HCT116 (cell line): ENCODE measurements at regions not wholly inside any gene's neighbourhood (a gene's known extent, or its start where the extent isn't known, plus 50 kb on each side); places are given as distances from the start of the nearest gene placed in this dataset.

Source experiments
- EGR1 ChIP-seq: IDR thresholded peaks from 2 replicates; pipeline ENCODE4 v1.6.1; 2012; ENCODE audit warnings: low read depth
- EZH2phosphoT487 ChIP-seq: fragments of 200-600 bp; IDR thresholded peaks from 2 replicates; pipeline ENCODE4 v1.6.1; 2018; ENCODE audit warnings: antibody characterized with exemption, borderline replicate concordance
- FOSL1 ChIP-seq: IDR thresholded peaks from 2 replicates; pipeline ENCODE4 v1.6.1; 2012; ENCODE audit warnings: low read depth
- JUND ChIP-seq: IDR thresholded peaks from 2 replicates; pipeline ENCODE4 v1.6.1; 2012
- POLR2AphosphoS5 ChIP-seq: IDR thresholded peaks from 2 replicates; pipeline ENCODE4 v1.6.1; 2011; ENCODE audit warnings: mild to moderate bottlenecking, low read depth, low read length, moderate library complexity
- SRF ChIP-seq: IDR thresholded peaks from 2 replicates; pipeline ENCODE4 v1.6.1; 2012; ENCODE audit warnings: low read depth
- YY1 ChIP-seq: IDR thresholded peaks from 2 replicates; pipeline ENCODE4 v1.6.1; 2011; ENCODE audit warnings: low read length, low read depth, moderate library complexity, mild to moderate bottlenecking; ENCODE audit not compliant: insufficient replicate concordance; ENCODE audit errors: extremely low read depth
- ZFX ChIP-seq: fragments of 450-650 bp; IDR thresholded peaks from 2 replicates; pipeline ENCODE4 v1.6.1; 2017
- TF ChIP-seq, protein P1 (sequence below), 3 experiments: fragments of 200-600 bp in 1 of 3; sonication (generic) in 1 of 3; IDR thresholded peaks in 2 of 3; conservative IDR thresholded peaks in 1 of 3; 2 replicates each; pipeline ENCODE4 v1.5.1; 2012 to 2017; ENCODE audit warnings: low read depth in 2 of 3, low read length in 2 of 3, antibody characterized with exemption in 1 of 3, borderline replicate concordance in 1 of 3, control low read depth in 1 of 3, mild to moderate bottlenecking in 1 of 3, mixed read lengths in 1 of 3, mixed run types in 1 of 3, moderate library complexity in 1 of 3; ENCODE audit not compliant: insufficient read depth in 1 of 3

DNA sequence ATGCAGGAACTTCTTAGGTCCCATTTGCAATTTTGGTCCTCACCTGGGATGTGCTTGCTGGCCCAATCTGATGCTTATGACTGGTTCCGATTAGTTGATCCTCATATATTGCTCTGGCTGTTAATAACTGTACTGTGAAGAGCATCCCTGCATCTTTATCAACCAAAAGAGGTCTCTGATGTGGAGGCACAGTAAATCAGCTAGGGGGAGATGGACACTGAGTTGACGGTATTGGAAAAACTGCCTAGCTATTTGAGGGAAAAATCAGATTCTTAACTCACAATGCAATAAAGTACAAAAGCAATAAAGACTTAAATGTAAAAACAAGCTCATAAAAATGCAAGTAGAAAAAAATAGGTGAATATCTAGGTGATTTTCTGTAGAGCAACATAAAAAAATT lies 188.0 kb upstream of the TCF4 start:
- TF ChIP-seq ZFX = no peak
- no peak for TF ChIP-seq JUND
- TF ChIP-seq EGR1 = no peak
- TF ChIP-seq, protein P1, sequence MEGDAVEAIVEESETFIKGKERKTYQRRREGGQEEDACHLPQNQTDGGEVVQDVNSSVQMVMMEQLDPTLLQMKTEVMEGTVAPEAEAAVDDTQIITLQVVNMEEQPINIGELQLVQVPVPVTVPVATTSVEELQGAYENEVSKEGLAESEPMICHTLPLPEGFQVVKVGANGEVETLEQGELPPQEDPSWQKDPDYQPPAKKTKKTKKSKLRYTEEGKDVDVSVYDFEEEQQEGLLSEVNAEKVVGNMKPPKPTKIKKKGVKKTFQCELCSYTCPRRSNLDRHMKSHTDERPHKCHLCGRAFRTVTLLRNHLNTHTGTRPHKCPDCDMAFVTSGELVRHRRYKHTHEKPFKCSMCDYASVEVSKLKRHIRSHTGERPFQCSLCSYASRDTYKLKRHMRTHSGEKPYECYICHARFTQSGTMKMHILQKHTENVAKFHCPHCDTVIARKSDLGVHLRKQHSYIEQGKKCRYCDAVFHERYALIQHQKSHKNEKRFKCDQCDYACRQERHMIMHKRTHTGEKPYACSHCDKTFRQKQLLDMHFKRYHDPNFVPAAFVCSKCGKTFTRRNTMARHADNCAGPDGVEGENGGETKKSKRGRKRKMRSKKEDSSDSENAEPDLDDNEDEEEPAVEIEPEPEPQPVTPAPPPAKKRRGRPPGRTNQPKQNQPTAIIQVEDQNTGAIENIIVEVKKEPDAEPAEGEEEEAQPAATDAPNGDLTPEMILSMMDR (IDR thresholded peaks at IDR 0.05 in 2 of 3, conservative IDR thresholded peaks at IDR 0.05 in 1 of 3; ENCODE audit: borderline replicate concordance in 1 of 3, insufficient read depth in 1 of 3, low read depth in 2 of 3, low read length in 2 of 3) = no peak
- TF ChIP-seq YY1 = no peak
- TF ChIP-seq SRF = no peak
- no peak for TF ChIP-seq EZH2phosphoT487
- TF ChIP-seq POLR2AphosphoS5 = no peak
- TF ChIP-seq FOSL1 = no peak
